Peyer's patch (tissue), 4 donors: ENCODE measurements at regions not wholly inside any gene's neighbourhood (a gene's known extent, or its start where the extent isn't known, plus 50 kb on each side); places are given as distances from the start of the nearest gene placed in this dataset.

ENCODE experiments used
- POLR2A ChIP-seq, 2 donors: fragments of 450-650 bp; IDR thresholded peaks; one replicate each; pipeline ENCODE4 v1.5.1; 2017; ENCODE audit warnings: antibody characterized with exemption in 2 of 2, mild to moderate bottlenecking in 2 of 2, moderate library complexity in 2 of 2
- TF ChIP-seq, protein P1 (sequence below), 6 experiments: fragments of 450-650 bp in 4 of 6; fragments of 200-600 bp in 2 of 6; sonication (generic) in 1 of 6; IDR thresholded peaks; one replicate each; pipeline ENCODE4 v1.5.1; 2017 to 2019; ENCODE audit warnings: antibody characterized with exemption in 6 of 6, mild to moderate bottlenecking in 3 of 6, moderate library complexity in 1 of 6

DNA sequence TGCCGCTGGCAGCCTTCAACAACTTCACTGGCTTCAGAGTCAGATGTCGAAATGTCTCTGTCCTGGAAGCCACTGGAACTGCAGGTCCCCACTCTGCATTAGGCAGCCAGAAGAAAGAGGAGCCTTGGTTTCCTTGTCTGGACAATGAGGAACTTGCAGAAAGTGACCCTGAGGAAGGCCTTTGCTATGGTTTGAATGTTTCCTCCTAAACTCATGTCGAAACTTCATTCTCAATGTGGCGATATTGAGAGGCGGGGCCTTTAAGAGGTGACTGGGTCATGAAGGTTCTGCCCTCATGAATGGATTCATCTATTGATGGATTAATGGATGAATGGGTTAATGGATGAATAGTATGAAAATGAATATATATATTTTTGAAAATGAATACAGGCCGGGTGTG, 61.6 kb upstream of the GPR26 start:
- TF ChIP-seq, protein P1, sequence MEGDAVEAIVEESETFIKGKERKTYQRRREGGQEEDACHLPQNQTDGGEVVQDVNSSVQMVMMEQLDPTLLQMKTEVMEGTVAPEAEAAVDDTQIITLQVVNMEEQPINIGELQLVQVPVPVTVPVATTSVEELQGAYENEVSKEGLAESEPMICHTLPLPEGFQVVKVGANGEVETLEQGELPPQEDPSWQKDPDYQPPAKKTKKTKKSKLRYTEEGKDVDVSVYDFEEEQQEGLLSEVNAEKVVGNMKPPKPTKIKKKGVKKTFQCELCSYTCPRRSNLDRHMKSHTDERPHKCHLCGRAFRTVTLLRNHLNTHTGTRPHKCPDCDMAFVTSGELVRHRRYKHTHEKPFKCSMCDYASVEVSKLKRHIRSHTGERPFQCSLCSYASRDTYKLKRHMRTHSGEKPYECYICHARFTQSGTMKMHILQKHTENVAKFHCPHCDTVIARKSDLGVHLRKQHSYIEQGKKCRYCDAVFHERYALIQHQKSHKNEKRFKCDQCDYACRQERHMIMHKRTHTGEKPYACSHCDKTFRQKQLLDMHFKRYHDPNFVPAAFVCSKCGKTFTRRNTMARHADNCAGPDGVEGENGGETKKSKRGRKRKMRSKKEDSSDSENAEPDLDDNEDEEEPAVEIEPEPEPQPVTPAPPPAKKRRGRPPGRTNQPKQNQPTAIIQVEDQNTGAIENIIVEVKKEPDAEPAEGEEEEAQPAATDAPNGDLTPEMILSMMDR (IDR thresholded peaks at IDR 0.05) = no peak
- TF ChIP-seq POLR2A (IDR thresholded peaks at IDR 0.05) = no peak
